Pancreas (tissue), 10 donors: ENCODE measurements at regions not wholly inside any gene's neighbourhood (a gene's known extent, or its start where the extent isn't known, plus 50 kb on each side); places are given as distances from the start of the nearest gene placed in this dataset.
"Not testable (repeated sequence)": the region's sequence is repeated elsewhere in the genome, so short reads cannot be mapped to it uniquely, and the experiment has no call there.

ENCODE experiments used
- ATAC-seq, 4 donors: fragments of 200-7000 bp; cut with Tn5 transposase; one replicate each; pipeline versions ENCODE4 v1.8.0 to v1.9.1; 2020; ENCODE audit warnings: mild to moderate bottlenecking in 4 of 4, moderate library complexity in 4 of 4
- DNase-seq, 6 donors: peaks; one replicate each; pipeline ENCODE4 v3.0.0-alpha.2; 2020
- FAIRE-seq: peaks from 2 replicates; lab custom pipeline; 2012; peaks lifted over from hg19 to GRCh38; lab: Jason Lieb, UNC
- H3K27ac ChIP-seq, 4 donors: fragments of 200-600 bp; sonication (generic); 1 replicate in 3 of 4; 2 replicates in 1 of 4; pipeline versions ENCODE4 v1.5.0 to v1.8.0; 2020
- H3K27me3 ChIP-seq, 4 donors: fragments of 200-600 bp; one replicate each; pipeline ENCODE4 v1.8.0; 2021
- H3K36me3 ChIP-seq, 3 donors: fragments of 200-600 bp; sonication (generic) in 1 of 3; one replicate each; pipeline versions ENCODE4 v1.5.0 to v1.8.0; 2020 to 2021
- H3K4me1 ChIP-seq, 3 donors: fragments of 200-600 bp; one replicate each; pipeline ENCODE4 v1.8.0; 2021
- H3K4me3 ChIP-seq, 4 donors: fragments of 200-600 bp; sonication (generic) in 2 of 4; one replicate each; pipeline versions ENCODE4 v1.5.0 to v1.8.0; 2020 to 2021
- H3K9me3 ChIP-seq, 4 donors: fragments of 200-600 bp; one replicate each; pipeline ENCODE4 v1.8.0; 2021
- WGBS, 2 donors: extraction: QIAGEN DNeasy Blood & Tissue Kit; methylation state at CpG; one replicate each; pipeline ENCODE4 v1.1.7; 2013; 5-methylcytosine and 5-hydroxymethylcytosine counted together
- intact Hi-C, 3 donors: fragments of 100-400 bp; cut with DNase I; formaldehyde crosslinking; loops; one replicate each; pipeline versions ENCODE4 v1.11.1 to v1.14.2; 2022
- TF ChIP-seq, protein P1 (sequence below), 4 donors: fragments of 200-600 bp; sonication (generic) in 3 of 4; IDR thresholded peaks; one replicate each; pipeline versions ENCODE4 v1.5.0 to v1.8.0; 2021; ENCODE audit warnings: antibody characterized with exemption in 4 of 4
- donor health status: healthy with polysubstance abuse.
- donor health status: DM: no; HTN: no; CAD: no; lungs with moderate emphysema.
- donor health status: DM: no; HTN: no; CAD: no.
- donor health status: control.
- donor health status: control.
- donor health status: Bipolar disorder and iron deficiency.
- donor health status: DM: yes; HTN: yes; CAD: no.
- donor health status: DM: no; HTN: no; CAD: no.
- donor health status: DM: no; HTN: no; CAD: no.
- donor health status: DM: yes; HTN: yes; CAD: no.

GRCh38 chr6:94727710-94728109, 849.6 kb upstream of the MANEA start:
- DNase-seq: no peak
- H3K27me3 ChIP-seq: no peaks in the 10 kb centered on the region
- FAIRE-seq: no peak
- intact Hi-C loops: no loop called here
- no peaks in the 10 kb centered on the region for H3K36me3 ChIP-seq
- TF ChIP-seq, protein P1, sequence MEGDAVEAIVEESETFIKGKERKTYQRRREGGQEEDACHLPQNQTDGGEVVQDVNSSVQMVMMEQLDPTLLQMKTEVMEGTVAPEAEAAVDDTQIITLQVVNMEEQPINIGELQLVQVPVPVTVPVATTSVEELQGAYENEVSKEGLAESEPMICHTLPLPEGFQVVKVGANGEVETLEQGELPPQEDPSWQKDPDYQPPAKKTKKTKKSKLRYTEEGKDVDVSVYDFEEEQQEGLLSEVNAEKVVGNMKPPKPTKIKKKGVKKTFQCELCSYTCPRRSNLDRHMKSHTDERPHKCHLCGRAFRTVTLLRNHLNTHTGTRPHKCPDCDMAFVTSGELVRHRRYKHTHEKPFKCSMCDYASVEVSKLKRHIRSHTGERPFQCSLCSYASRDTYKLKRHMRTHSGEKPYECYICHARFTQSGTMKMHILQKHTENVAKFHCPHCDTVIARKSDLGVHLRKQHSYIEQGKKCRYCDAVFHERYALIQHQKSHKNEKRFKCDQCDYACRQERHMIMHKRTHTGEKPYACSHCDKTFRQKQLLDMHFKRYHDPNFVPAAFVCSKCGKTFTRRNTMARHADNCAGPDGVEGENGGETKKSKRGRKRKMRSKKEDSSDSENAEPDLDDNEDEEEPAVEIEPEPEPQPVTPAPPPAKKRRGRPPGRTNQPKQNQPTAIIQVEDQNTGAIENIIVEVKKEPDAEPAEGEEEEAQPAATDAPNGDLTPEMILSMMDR (IDR thresholded peaks at IDR 0.05): no peak
- no peak overlapping the region for H3K27ac ChIP-seq
- no peak overlapping the region for H3K4me3 ChIP-seq
- H3K4me1 ChIP-seq: no peaks in the 10 kb centered on the region
- no peak for ATAC-seq
- no peaks in the 10 kb centered on the region for H3K9me3 ChIP-seq

DNA sequence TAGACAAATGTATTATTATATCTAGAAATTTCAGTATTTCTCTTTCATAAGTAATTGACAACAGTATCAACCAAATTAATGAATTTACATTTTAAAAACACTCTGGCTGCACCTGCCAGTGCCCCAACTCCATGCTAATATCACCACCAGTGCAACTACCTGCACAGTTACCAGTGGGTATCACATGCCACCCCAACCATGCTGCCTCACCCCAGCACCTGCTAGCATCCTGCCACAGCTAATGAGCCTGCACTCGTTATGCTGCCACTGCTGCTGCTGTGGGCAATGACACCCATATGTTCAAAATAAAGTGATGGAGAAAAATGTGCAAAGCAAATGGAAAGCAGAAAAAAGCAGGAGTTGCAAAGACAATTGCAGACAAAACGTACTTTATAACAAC, 855.9 kb upstream of the MANEA start:
- H3K4me3 ChIP-seq: no peak overlapping the region
- H3K36me3 ChIP-seq: no peaks in the 10 kb centered on the region
- no peaks in the 10 kb centered on the region for H3K27me3 ChIP-seq
- WGBS, 2 donors: 27 to 58% methylated on average over 2 of the region's 2 CpGs
- H3K27ac ChIP-seq: no peak overlapping the region
- no peaks in the 10 kb centered on the region for H3K9me3 ChIP-seq
- ATAC-seq (no peak), DNase-seq (no peak), FAIRE-seq (no peak)
- no peaks in the 10 kb centered on the region for H3K4me1 ChIP-seq
- intact Hi-C loops: no loop called here
- TF ChIP-seq, protein P1 (IDR thresholded peaks at IDR 0.05): no peak

- Histone ChIP-seq H3K9me3 (no peaks in the 10 kb centered on the region), H3K4me3 (no peak overlapping the region), H3K4me1 (no peaks in the 10 kb centered on the region), H3K27ac (no peak overlapping the region), H3K36me3 (no peaks in the 10 kb centered on the region), H3K27me3 (no peaks in the 10 kb centered on the region)
- intact Hi-C loops: no loop called here
- WGBS, 2 donors: 33 to 44% methylated on average over 1 of the region's 1 CpG
- no peak for ATAC-seq
- DNase-seq: no peak
- TF ChIP-seq, protein P1 (IDR thresholded peaks at IDR 0.05): no peak
- FAIRE-seq: no peak
Observed at GRCh38 chr6:94713446-94713845, 863.9 kb upstream of the MANEA start.

- WGBS, 2 donors: 44 to 62% methylated on average over 1 of the region's 1 CpG
- Histone ChIP-seq H3K27me3 (no peaks in the 10 kb centered on the region), H3K27ac (no peak overlapping the region), H3K4me1 (no peaks in the 10 kb centered on the region), H3K9me3 (no peaks in the 10 kb centered on the region), H3K4me3 (no peak overlapping the region), H3K36me3 (no peaks in the 10 kb centered on the region)
- ATAC-seq (no peak), DNase-seq (no peak), FAIRE-seq (no peak)
- intact Hi-C loops: no loop called here
- TF ChIP-seq, protein P1 (IDR thresholded peaks at IDR 0.05): no peak
Observed at GRCh38 chr6:94698773-94699172, 878.6 kb upstream of the MANEA start.

GRCh38 chr6:94687255-94687654, 890.1 kb upstream of the MANEA start:
- H3K9me3 ChIP-seq, DNase-seq, H3K27me3 ChIP-seq, H3K36me3 ChIP-seq, ATAC-seq, H3K4me3 ChIP-seq, H3K27ac ChIP-seq, FAIRE-seq, H3K4me1 ChIP-seq, intact Hi-C loops: not testable (repeated sequence)
- 83 to 92% methylated on average over 6 of the region's 6 CpGs for WGBS, 2 donors

GRCh38 chr6:94683409-94683808, 893.9 kb upstream of the MANEA start:
- no peaks in the 10 kb centered on the region for H3K9me3 ChIP-seq
- no peak overlapping the region for H3K4me3 ChIP-seq
- TF ChIP-seq, protein P1 (IDR thresholded peaks at IDR 0.05): no peak
- DNase-seq (no peak), ATAC-seq (no peak), FAIRE-seq (no peak)
- intact Hi-C loops: no loop called here
- no peaks in the 10 kb centered on the region for H3K4me1 ChIP-seq
- no peaks in the 10 kb centered on the region for H3K27me3 ChIP-seq
- 67 to 73% methylated on average over 3 of the region's 3 CpGs for WGBS, 2 donors
- H3K36me3 ChIP-seq: no peaks in the 10 kb centered on the region
- no peak overlapping the region for H3K27ac ChIP-seq
